NB4 (cell line): ENCODE measurements at regions not wholly inside any gene's neighbourhood (a gene's known extent, or its start where the extent isn't known, plus 50 kb on each side); places are given as distances from the start of the nearest gene placed in this dataset.
"Not testable (repeated sequence)": the region's sequence is repeated elsewhere in the genome, so short reads cannot be mapped to it uniquely, and the experiment has no call there.

Experiments used
- DNase-seq: peaks from one replicate; pipeline ENCODE4 v3.0.0; 2010; ENCODE audit warnings: low read depth
- H3K4me3 ChIP-seq: one replicate; pipeline ENCODE4 v1.5.1; 2011; ENCODE audit warnings: mild to moderate bottlenecking, low read depth, low read length, moderate library complexity
- MYC ChIP-seq: IDR thresholded peaks from 2 replicates; pipeline ENCODE4 v1.6.1; 2011; ENCODE audit warnings: low read depth, low read length
- POLR2A ChIP-seq: IDR thresholded peaks from 2 replicates; pipeline ENCODE4 v1.6.1; 2011; ENCODE audit warnings: mild to moderate bottlenecking; ENCODE audit not compliant: insufficient read length; ENCODE audit errors: extremely low read depth
- TF ChIP-seq, protein P1 (sequence below): IDR thresholded peaks from one replicate; pipeline ENCODE4 v1.5.1; 2012; ENCODE audit warnings: low read depth, low read length
- TF ChIP-seq, protein P2 (sequence below): IDR thresholded peaks from 2 replicates; pipeline ENCODE4 v1.6.1; 2011; ENCODE audit warnings: low read depth, low read length

DNA sequence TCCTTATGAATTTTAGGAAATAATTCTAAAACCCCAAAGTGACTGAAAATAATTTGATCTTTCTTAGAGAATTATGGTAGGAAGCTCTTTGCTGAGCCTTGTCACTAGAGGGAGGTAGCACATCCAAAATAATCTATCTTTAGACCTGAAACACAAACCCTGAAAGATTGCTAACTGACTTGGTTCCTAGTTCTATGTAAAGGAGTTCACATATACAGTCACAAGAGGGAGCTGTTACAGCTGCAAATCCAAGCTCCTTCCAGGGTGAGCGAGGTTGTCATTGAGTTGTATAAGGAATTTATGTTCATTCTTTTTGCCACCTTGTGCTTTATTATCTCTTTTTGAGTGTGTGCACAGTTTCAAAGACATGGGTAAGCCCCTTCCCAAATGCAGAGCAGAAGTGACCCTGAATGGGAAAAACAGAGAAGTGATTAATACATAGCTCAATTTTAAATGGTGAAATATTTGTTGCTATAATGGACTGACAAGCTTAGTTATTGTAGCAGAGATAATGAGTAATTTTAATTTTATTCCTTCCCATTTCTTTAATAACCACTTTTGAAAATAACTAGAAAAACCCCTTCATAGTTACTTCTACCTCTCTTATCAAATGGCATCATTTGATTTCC lies 387.9 kb downstream of the DAD1 start:
- H3K4me3 ChIP-seq, result no peak overlapping the region
- DNase-seq, result peak; percentile 69
- TF ChIP-seq, protein P1, sequence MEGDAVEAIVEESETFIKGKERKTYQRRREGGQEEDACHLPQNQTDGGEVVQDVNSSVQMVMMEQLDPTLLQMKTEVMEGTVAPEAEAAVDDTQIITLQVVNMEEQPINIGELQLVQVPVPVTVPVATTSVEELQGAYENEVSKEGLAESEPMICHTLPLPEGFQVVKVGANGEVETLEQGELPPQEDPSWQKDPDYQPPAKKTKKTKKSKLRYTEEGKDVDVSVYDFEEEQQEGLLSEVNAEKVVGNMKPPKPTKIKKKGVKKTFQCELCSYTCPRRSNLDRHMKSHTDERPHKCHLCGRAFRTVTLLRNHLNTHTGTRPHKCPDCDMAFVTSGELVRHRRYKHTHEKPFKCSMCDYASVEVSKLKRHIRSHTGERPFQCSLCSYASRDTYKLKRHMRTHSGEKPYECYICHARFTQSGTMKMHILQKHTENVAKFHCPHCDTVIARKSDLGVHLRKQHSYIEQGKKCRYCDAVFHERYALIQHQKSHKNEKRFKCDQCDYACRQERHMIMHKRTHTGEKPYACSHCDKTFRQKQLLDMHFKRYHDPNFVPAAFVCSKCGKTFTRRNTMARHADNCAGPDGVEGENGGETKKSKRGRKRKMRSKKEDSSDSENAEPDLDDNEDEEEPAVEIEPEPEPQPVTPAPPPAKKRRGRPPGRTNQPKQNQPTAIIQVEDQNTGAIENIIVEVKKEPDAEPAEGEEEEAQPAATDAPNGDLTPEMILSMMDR, result peak; percentile 71
- TF ChIP-seq, protein P2, sequence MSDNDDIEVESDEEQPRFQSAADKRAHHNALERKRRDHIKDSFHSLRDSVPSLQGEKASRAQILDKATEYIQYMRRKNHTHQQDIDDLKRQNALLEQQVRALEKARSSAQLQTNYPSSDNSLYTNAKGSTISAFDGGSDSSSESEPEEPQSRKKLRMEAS, result no peak
- TF ChIP-seq MYC, result no peak

DNA sequence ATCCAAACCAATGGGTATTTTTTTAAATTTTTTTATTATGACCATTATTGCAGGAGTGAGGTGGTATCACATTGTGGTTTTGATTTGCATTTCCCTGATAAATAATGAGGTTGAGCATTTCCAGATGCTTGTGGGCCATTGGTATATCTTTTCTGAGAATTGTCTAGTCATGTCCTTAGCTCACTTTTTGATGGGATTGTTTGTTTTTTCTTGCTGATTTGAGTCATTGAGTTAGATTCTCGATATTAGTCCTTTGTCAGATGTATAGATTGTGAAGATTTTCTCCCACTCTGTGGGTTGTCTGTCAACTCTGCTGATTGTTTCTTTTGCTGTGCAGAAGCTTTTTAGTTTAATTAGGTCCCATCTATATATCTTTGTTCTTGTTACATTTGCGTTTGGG lies 388.9 kb downstream of the DAD1 start:
- DNase-seq, H3K4me3 ChIP-seq: not testable (repeated sequence)

DNA sequence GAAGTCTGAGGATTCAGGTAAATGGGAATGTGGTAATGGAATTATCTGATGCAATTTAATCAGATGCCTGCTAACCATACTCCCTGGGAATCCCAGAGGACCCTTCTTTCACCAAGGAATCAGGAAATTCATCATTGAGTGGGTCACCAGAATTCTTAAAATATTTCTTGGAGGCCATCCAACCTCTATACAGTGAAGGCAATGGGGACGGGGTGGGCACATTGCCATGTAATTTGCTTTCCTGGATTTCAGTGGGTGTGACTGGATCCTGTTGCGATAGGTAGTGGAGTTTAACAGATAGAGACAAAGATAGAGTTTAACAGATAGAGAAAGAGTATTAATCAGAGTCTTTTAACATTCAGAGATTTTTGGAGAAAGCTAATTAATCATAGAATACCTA lies 394.4 kb downstream of the DAD1 start:
- no peak for TF ChIP-seq POLR2A
- no peak for TF ChIP-seq MYC
- TF ChIP-seq, protein P1, result no peak
- TF ChIP-seq, protein P2, result no peak
- DNase-seq, result no peak
- H3K4me3 ChIP-seq, result no peak overlapping the region

DNA sequence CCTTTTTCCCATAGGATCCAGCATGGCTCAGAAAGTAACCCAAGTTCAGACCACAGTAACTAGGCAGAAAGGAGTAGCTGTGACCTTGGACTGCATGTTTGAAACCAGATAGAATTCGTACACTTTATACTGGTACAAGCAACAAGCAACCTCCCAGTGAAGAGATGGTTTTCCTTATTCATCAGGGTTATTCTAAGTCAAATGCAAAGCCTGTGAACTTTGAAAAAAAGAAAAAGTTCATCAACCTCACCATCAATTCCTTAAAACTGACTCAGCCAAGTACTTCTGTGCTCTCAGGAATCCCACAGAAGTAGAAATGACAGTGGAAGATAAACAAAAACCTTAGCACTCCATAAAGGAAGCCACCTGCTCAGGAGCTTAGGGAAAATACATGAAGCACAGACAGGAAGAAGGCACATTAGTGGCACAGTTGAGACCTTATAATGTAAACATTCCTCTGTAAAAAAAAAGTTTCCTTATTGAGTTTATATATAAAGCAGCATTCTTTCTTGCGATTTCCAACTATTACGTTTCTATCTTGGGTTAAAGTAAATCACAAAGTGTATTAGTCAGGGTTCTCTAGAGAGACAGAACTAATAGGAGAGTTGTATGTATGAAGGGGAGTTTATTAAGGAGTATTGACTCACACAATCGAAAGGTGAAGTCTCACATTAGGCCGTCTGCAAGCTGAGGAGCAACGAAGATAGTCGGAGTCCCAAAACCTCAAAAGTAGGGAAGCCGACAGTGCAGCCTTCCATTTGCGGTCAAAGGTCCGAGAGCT lies 398.4 kb downstream of the DAD1 start:
- TF ChIP-seq, protein P2, result no peak
- TF ChIP-seq MYC (no peak), POLR2A (no peak)
- TF ChIP-seq, protein P1, result no peak
- no peak overlapping the region for H3K4me3 ChIP-seq
- no peak for DNase-seq

DNA sequence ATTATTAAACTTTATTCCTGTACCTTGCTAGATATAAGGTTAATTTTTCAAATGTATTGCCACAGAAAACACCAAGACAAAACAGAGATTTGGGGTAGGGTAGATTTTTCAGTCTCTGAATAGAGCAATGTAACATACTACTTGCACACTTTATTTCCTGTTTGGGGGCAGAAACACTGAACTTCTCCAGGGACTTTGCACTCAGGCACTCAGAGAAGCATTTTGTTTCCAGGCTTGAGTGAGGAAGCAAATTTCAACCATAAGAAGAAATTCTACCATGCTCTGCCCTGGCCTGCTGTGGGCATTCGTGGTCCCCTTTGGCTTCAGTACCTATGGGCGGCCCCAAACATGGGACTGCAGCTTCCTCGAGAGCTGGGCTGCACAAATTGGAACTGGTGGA lies 399.1 kb downstream of the DAD1 start:
- no peak for DNase-seq
- TF ChIP-seq MYC (no peak), POLR2A (no peak)
- TF ChIP-seq, protein P1, result no peak
- no peak overlapping the region for H3K4me3 ChIP-seq

DNA sequence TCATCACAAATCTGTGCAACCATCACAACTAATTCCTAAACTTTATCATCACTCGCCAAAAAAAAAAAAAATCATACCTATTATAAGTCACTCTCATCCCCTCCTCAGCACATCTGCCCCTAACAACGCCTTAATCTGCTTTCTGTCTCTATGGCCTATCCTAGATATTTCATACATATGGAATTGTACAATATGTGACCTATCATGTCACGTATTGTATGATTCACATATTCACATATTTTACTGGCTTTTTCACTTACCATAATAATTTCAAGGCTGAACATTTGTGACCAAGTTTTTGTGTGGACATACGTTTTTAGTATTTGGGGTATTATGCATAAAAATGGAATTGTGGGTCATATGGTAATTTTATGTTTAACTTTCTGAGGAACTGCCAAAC lies 400.7 kb downstream of the DAD1 start:
- TF ChIP-seq, protein P1, result no peak
- TF ChIP-seq POLR2A (no peak), MYC (no peak)
- TF ChIP-seq, protein P2, result no peak
- no peak for DNase-seq
- H3K4me3 ChIP-seq, result no peak overlapping the region
